Right cardiac atrium (tissue), 5 donors: ENCODE measurements at regions not wholly inside any gene's neighbourhood (a gene's known extent, or its start where the extent isn't known, plus 50 kb on each side); places are given as distances from the start of the nearest gene placed in this dataset.

Experiments used
- ATAC-seq, 2 donors: fragments of 200-7000 bp; cut with Tn5 transposase; one replicate each; pipeline versions ENCODE4 v1.8.0 to v1.9.1; 2020; ENCODE audit warnings: moderate library complexity in 2 of 2, mild to moderate bottlenecking in 1 of 2
- DNase-seq, 3 donors: peaks; one replicate each; pipeline ENCODE4 v3.0.0-alpha.2; 2020
- H3K27ac ChIP-seq: one replicate; pipeline ENCODE4 v1.5.1; 2013; ENCODE audit warnings: mild to moderate bottlenecking, low read length, control low read depth, moderate library complexity
- H3K27me3 ChIP-seq: one replicate; pipeline ENCODE4 v1.6.1; 2013; ENCODE audit not compliant: control insufficient read depth, insufficient read depth
- H3K4me1 ChIP-seq: one replicate; pipeline ENCODE4 v1.6.1; 2013; ENCODE audit warnings: low read length; ENCODE audit not compliant: control insufficient read depth, insufficient read depth
- H3K4me3 ChIP-seq: one replicate; pipeline ENCODE4 v1.5.1; 2013; ENCODE audit warnings: low read length, control low read depth
- H3K9me3 ChIP-seq: one replicate; pipeline ENCODE4 v1.6.1; 2013; ENCODE audit warnings: low read length; ENCODE audit not compliant: control insufficient read depth
- WGBS: extraction: QIAGEN DNeasy Blood & Tissue Kit; methylation state at CpG from one replicate; pipeline ENCODE4 v1.1.7; 2013; 5-methylcytosine and 5-hydroxymethylcytosine counted together
- intact Hi-C, 4 donors: fragments of 100-400 bp; cut with DNase I; formaldehyde crosslinking; loops; one replicate each; pipeline versions ENCODE4 v1.11.0 to v1.14.0; 2022 to 2023
- donor health status: healthy with polysubstance abuse.
- donor health status: DM: no; HTN: yes; CAD: no.
- donor health status: DM: no; HTN: no; CAD: no.
- donor health status: DM: no; HTN: yes; CAD: no; lungs with severe emphysema.
- donor health status: DM: yes; HTN: yes; CAD: no.

GRCh38 chr9:89739511-89739910 lies 134.7 kb downstream of the GADD45G start:
- Histone ChIP-seq H3K27ac (no peak overlapping the region), H3K27me3 (no peaks in the 10 kb centered on the region), H3K4me1 (peaks cover 2% of the 10 kb centered on the region), H3K4me3 (no peak overlapping the region), H3K9me3 (no peaks in the 10 kb centered on the region)
- DNase-seq (no peak), ATAC-seq (no peak)
- intact Hi-C loops = no loop called here
- 89% methylated on average over 4 of the region's 4 CpGs for WGBS

DNA sequence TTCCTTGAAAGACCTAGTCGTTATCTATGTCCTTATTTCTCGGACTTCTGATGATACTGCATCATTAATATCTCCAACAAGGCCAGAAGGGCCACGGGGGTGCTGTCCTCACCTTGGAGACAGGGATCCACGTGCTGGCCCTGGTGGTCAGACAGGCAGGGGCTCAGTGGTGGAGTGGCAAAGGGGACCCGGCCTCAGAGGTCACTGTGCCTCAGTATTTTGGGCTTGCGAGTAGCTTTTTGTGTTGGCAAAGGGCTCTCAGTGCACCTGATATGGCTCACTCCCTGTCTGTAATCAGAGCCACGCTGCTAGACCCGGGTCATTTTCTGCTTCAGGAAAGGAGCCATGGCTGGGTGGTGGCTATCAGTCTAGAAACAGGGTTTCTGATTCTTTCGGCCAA lies 135.1 kb downstream of the GADD45G start:
- Histone ChIP-seq H3K27ac (no peak overlapping the region), H3K27me3 (no peaks in the 10 kb centered on the region), H3K4me3 (no peak overlapping the region), H3K9me3 (no peaks in the 10 kb centered on the region), H3K4me1 (peaks cover 2% of the 10 kb centered on the region)
- WGBS = 86% methylated on average over 9 of the region's 9 CpGs
- intact Hi-C loops = loop anchor here in 1 of 4 donors (10.0 kb wide), 1 partner anchor 135 kb away; the partner anchor contains the start of gene GADD45G
- ATAC-seq (no peak), DNase-seq (no peak)

GRCh38 chr9:89740722-89741121 lies 135.9 kb downstream of the GADD45G start:
- Histone ChIP-seq H3K27ac (no peak overlapping the region), H3K9me3 (no peaks in the 10 kb centered on the region), H3K4me1 (peaks cover 2% of the 10 kb centered on the region), H3K4me3 (no peak overlapping the region), H3K27me3 (no peaks in the 10 kb centered on the region)
- DNase-seq = no peak
- ATAC-seq = no peak
- 82% methylated on average over 8 of the region's 8 CpGs for WGBS
- intact Hi-C loops = loop anchor here in 1 of 4 donors (10.0 kb wide), 1 partner anchor 136 kb away; the partner anchor contains the start of gene GADD45G

- WGBS = 86% methylated on average over 6 of the region's 6 CpGs
- no peak for DNase-seq
- Histone ChIP-seq H3K27ac (no peak overlapping the region), H3K27me3 (no peaks in the 10 kb centered on the region), H3K4me3 (no peak overlapping the region), H3K4me1 (peaks cover 4% of the 10 kb centered on the region), H3K9me3 (no peaks in the 10 kb centered on the region)
- no peak for ATAC-seq
- intact Hi-C loops = loop anchor here in 1 of 4 donors (10.0 kb wide), 1 partner anchor 138 kb away; the partner anchor contains the start of gene GADD45G
These were observed 137.8 kb downstream of the GADD45G start for GRCh38 chr9:89742660-89743059.

GRCh38 chr9:89743216-89743572 lies 138.4 kb downstream of the GADD45G start:
- Histone ChIP-seq H3K4me1 (peaks cover 3% of the 10 kb centered on the region), H3K27me3 (no peaks in the 10 kb centered on the region), H3K4me3 (no peak overlapping the region), H3K27ac (no peak overlapping the region), H3K9me3 (no peaks in the 10 kb centered on the region)
- ATAC-seq (no peak), DNase-seq (no peak)
- WGBS = 84% methylated on average over 5 of the region's 5 CpGs
- intact Hi-C loops = loop anchor here in 1 of 4 donors (10.0 kb wide), 1 partner anchor 138 kb away; the partner anchor contains the start of gene GADD45G

DNA sequence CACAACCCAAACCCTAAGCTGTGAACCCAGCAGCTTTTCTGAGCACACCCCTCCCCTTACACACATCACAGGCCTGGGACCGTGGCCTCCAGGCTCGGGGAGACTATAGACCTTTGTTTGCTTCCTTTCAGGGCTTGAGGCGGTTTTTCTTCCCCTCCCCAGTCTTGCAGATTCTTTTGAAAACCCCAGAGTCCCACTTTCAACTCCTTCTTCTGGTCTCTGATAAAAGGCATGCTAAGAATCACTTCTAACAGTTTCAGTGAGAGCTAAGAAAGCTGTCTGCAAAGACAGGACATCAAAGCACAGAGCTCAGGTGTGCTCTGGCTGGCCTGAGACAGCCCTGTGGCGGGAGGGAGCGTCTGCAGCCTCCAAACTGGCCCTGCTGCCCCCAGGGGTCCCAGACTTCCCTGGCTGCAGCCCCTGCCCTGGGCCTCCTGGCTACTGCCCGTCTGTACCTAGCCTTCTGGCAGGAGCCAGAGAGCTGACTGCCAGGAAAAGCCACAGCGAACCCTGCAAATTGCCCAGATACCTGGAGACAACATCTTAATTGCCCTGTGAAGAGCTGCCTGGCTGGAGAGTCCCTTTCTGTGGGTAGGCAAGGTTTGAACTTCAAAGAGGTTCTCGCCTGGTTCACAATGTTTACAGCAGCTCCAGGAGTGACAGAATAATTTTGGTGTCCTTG lies 138.9 kb downstream of the GADD45G start:
- Histone ChIP-seq H3K9me3 (no peaks in the 10 kb centered on the region), H3K27ac (no peak overlapping the region), H3K4me1 (peaks cover 3% of the 10 kb centered on the region), H3K4me3 (no peak overlapping the region), H3K27me3 (no peaks in the 10 kb centered on the region)
- ATAC-seq (no peak), DNase-seq (no peak)
- 78% methylated on average over 8 of the region's 8 CpGs for WGBS
- intact Hi-C loops = loop anchor here in 1 of 4 donors (10.0 kb wide), 1 partner anchor 139 kb away; the partner anchor contains the start of gene GADD45G

GRCh38 chr9:89744255-89744648 lies 139.4 kb downstream of the GADD45G start:
- 94% methylated on average over 8 of the region's 8 CpGs for WGBS
- intact Hi-C loops = loop anchor here in 1 of 4 donors (10.0 kb wide), 1 partner anchor 139 kb away; the partner anchor contains the start of gene GADD45G
- no peak overlapping the region for H3K27ac ChIP-seq
- DNase-seq (no peak), ATAC-seq (no peak)
- H3K27me3 ChIP-seq = no peaks in the 10 kb centered on the region
- no peak overlapping the region for H3K4me3 ChIP-seq
- H3K9me3 ChIP-seq = no peaks in the 10 kb centered on the region
- peaks cover 5% of the 10 kb centered on the region for H3K4me1 ChIP-seq

- no peak for ATAC-seq
- H3K4me3 ChIP-seq = no peak overlapping the region
- peaks cover 5% of the 10 kb centered on the region for H3K4me1 ChIP-seq
These were observed 139.9 kb downstream of the GADD45G start for GRCh38 chr9:89744730-89745129.

DNA sequence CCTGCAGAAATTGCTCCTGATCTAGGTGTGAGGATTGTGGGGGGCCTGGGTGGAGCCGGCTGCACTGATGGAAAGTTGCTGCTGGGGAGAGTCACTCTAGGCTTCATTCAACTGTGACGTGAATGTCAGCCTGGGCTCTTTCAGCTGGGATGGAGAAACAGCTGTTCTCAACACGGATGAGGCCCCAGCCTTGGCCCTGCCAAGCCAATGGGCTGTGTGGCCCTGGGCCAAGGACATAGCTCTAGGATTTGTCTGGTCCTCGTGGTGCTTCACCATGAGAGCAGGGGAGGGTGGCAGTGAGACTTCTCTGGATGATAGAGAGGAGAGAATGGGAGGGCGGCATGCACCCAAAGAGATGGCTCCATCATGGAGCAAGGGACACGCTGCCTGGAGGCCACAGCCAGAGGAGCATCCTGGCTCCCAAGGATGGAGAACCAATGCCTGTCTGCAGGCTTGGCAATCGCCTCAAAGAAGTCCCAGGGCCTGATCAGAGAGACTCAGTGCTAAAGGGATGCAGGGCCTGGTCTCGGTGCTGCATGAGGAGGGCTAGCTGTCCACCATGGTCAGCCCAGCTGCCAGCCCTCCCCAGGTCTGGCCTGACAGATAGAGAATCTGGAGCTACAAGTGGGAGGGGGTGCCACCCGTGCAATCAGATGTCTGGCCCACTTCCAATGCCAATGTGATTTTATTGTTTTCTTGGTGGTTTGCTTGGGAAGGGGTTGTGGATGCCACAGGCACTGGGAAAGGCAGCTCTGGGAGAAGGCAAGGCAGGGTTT lies 141.0 kb downstream of the GADD45G start:
- WGBS = 76% methylated on average over 9 of the region's 9 CpGs
- Histone ChIP-seq H3K27ac (no peak overlapping the region), H3K9me3 (no peaks in the 10 kb centered on the region), H3K4me3 (no peak overlapping the region), H3K27me3 (no peaks in the 10 kb centered on the region), H3K4me1 (peaks cover 5% of the 10 kb centered on the region)
- ATAC-seq (no peak), DNase-seq (no peak)
- intact Hi-C loops = loop anchor here in 1 of 4 donors (10.0 kb wide), 1 partner anchor 141 kb away; the partner anchor contains the start of gene GADD45G

More at GRCh38 chr9:89744730-89745129, 139.9 kb downstream of the GADD45G start:
- WGBS = 97% methylated on average over 3 of the region's 3 CpGs
- intact Hi-C loops = loop anchor here in 1 of 4 donors (10.0 kb wide), 1 partner anchor 140 kb away; the partner anchor contains the start of gene GADD45G
- H3K9me3 ChIP-seq = no peaks in the 10 kb centered on the region
- H3K27ac ChIP-seq = no peak overlapping the region
- DNase-seq = no peak
- no peaks in the 10 kb centered on the region for H3K27me3 ChIP-seq

DNA sequence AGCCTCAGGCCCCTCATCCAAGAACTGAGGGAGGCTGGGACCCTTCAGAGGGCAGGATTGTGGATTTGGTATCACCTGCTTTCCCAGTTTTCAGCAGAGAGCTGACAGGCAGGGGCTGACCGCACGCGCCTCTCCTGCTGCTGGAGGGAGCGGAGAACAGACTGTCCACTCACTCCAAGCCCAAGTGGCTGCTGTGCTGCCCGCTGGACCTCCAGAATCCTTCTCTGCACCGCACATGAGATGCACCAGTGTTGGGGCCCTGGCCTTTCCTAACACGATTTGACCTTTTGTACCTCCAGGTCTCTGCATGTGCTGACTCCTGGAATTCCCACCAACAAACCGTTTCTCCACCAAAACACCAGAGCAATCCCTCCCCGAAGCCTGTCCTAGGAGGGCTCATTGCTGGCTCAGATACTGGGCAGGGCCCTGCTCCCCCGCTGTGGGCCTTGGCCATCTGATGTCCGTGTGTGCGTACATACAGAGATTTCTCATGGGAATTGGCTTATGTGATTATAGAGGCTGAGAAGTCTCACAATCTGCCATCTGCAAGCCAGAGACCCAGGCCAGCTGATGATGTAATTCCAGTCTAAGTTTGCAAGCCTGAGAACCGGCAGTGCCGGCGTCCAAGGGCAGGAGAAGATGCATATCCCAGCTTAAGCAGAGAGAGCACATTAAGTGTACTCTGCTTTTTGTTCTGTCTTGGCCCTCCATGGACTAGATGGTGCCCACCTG lies 141.7 kb downstream of the GADD45G start:
- ATAC-seq = peak; percentile 80 to 84
- intact Hi-C loops = loop anchor here in 1 of 4 donors (10.0 kb wide), 1 partner anchor 142 kb away; the partner anchor contains the start of gene GADD45G
- H3K27ac ChIP-seq = no peak overlapping the region
- WGBS = 70% methylated on average over 15 of the region's 15 CpGs
- no peak overlapping the region for H3K4me3 ChIP-seq
- no peaks in the 10 kb centered on the region for H3K9me3 ChIP-seq
- H3K27me3 ChIP-seq = no peaks in the 10 kb centered on the region
- H3K4me1 ChIP-seq = peaks cover 5% of the 10 kb centered on the region
- peak; percentile 78 to 91 (median 82) for DNase-seq
